Tibial artery (tissue), 4 donors: ENCODE measurements at regions not wholly inside any gene's neighbourhood (a gene's known extent, or its start where the extent isn't known, plus 50 kb on each side); places are given as distances from the start of the nearest gene placed in this dataset.

Experiments
- DNase-seq, 2 donors: peaks; one replicate each; pipeline ENCODE4 v3.0.0-alpha.2; 2019
- H3K27ac ChIP-seq, 2 donors: fragments of 200-600 bp; sonication (generic) in 1 of 2; 1 replicate in 1 of 2; 2 replicates in 1 of 2; pipeline ENCODE4 v1.5.1; 2018 to 2019; ENCODE audit warnings: mild to moderate bottlenecking in 1 of 2
- H3K27me3 ChIP-seq, 2 donors: fragments of 200-600 bp; sonication (generic) in 1 of 2; one replicate each; pipeline versions ENCODE4 v1.5.1 to v1.6.0; 2016 to 2019
- H3K36me3 ChIP-seq, 3 donors: fragments of 200-600 bp; sonication (generic) in 2 of 3; one replicate each; pipeline ENCODE4 v1.5.1; 2016 to 2019; ENCODE audit warnings: mild to moderate bottlenecking in 2 of 3
- H3K4me1 ChIP-seq, 4 donors: fragments of 200-600 bp; sonication (generic) in 2 of 4; 1 replicate in 3 of 4; 2 replicates in 1 of 4; pipeline ENCODE4 v1.5.1; 2016 to 2019
- H3K4me3 ChIP-seq, 2 donors: fragments of 200-600 bp; sonication (generic) in 1 of 2; 1 replicate in 1 of 2; 2 replicates in 1 of 2; pipeline ENCODE4 v1.5.1; 2018 to 2019; ENCODE audit warnings: mild to moderate bottlenecking in 2 of 2
- H3K9me3 ChIP-seq, 3 donors: fragments of 200-600 bp; sonication (generic) in 1 of 3; one replicate each; pipeline ENCODE4 v1.5.1; 2016 to 2019
- CTCF ChIP-seq, 2 experiments: fragments of 200-600 bp in 1 of 2; fragments of 450-650 bp in 1 of 2; IDR thresholded peaks; one replicate each; pipeline ENCODE4 v1.5.1; 2017 to 2019; ENCODE audit warnings: antibody characterized with exemption in 2 of 2, mild to moderate bottlenecking in 1 of 2, moderate library complexity in 1 of 2
- intact Hi-C: fragments of 100-400 bp; cut with DNase I; formaldehyde crosslinking; loops from one replicate; pipeline ENCODE4 v1.15.0; 2023; ENCODE audit warnings: low total_unique reads

- no peak for DNase-seq
- no peak for TF ChIP-seq CTCF (IDR thresholded peaks at IDR 0.05)
- no peak overlapping the region for H3K4me3 ChIP-seq
- H3K27me3 ChIP-seq = no peaks in the 10 kb centered on the region
- H3K36me3 ChIP-seq = no peaks in the 10 kb centered on the region
- H3K4me1 ChIP-seq = no peaks in the 10 kb centered on the region
- no peak overlapping the region for H3K27ac ChIP-seq
- no peaks in the 10 kb centered on the region for H3K9me3 ChIP-seq
- intact Hi-C loops = no loop called here
Observed at GRCh38 chr7:153402721-153403541, 643.4 kb downstream of the ACTR3B start.

- Histone ChIP-seq H3K36me3 (no peaks in the 10 kb centered on the region), H3K27ac (no peak overlapping the region), H3K9me3 (no peaks in the 10 kb centered on the region), H3K27me3 (no peaks in the 10 kb centered on the region), H3K4me3 (no peak overlapping the region), H3K4me1 (no peaks in the 10 kb centered on the region)
- DNase-seq = no peak
- TF ChIP-seq CTCF (IDR thresholded peaks at IDR 0.05) = no peak
- intact Hi-C loops = no loop called here
Observed at GRCh38 chr7:153404124-153404523, 644.6 kb downstream of the ACTR3B start.

DNA sequence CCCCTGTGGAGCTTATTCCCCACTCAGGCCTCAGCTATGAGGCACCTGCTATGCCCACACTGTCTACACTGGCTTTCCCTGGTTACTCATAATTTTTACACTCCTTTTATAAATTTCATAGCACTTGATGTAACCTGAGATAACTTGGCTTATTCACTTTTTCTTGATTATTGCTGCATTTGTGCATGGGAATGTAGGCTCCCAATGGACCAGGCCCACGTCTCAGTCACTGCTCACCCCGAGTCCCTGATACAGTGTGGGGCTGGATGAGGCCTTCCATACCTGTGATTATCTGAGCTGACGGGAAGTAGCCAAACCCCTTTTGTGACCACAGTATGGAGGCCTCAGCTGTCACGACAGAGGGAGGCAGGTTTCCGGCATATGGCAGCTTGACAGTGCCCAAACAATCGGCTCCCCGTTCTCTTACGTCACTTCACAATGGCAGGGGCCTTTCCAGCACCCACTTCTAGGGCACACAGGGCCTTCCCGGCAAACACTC lies 645.3 kb downstream of the ACTR3B start:
- Histone ChIP-seq H3K9me3 (no peaks in the 10 kb centered on the region), H3K27me3 (no peaks in the 10 kb centered on the region), H3K4me3 (no peak overlapping the region), H3K36me3 (no peaks in the 10 kb centered on the region), H3K27ac (no peak overlapping the region), H3K4me1 (no peaks in the 10 kb centered on the region)
- no peak for TF ChIP-seq CTCF (IDR thresholded peaks at IDR 0.05)
- no peak for DNase-seq
- intact Hi-C loops = no loop called here

- no peak for TF ChIP-seq CTCF (IDR thresholded peaks at IDR 0.05)
- H3K36me3 ChIP-seq = no peaks in the 10 kb centered on the region
- H3K27me3 ChIP-seq = no peaks in the 10 kb centered on the region
- DNase-seq = no peak
- H3K9me3 ChIP-seq = no peaks in the 10 kb centered on the region
- no peak overlapping the region for H3K27ac ChIP-seq
- no peak overlapping the region for H3K4me3 ChIP-seq
- intact Hi-C loops = no loop called here
- no peaks in the 10 kb centered on the region for H3K4me1 ChIP-seq
Observed at GRCh38 chr7:153405704-153406485, 646.3 kb upstream of the DPP6 start.

GRCh38 chr7:153406486-153406872 lies 645.7 kb upstream of the DPP6 start:
- no peak overlapping the region for H3K27ac ChIP-seq
- H3K9me3 ChIP-seq = no peaks in the 10 kb centered on the region
- intact Hi-C loops = no loop called here
- TF ChIP-seq CTCF (IDR thresholded peaks at IDR 0.05) = no peak
- no peak for DNase-seq
- H3K4me3 ChIP-seq = no peak overlapping the region
- no peaks in the 10 kb centered on the region for H3K27me3 ChIP-seq
- no peaks in the 10 kb centered on the region for H3K36me3 ChIP-seq
- H3K4me1 ChIP-seq = no peaks in the 10 kb centered on the region
